ENCODE measurements at regions not wholly inside any gene's neighbourhood (a gene's known extent, or its start where the extent isn't known, plus 50 kb on each side); places are given as distances from the start of the nearest gene placed in this dataset.
"Not testable (repeated sequence)": the region's sequence is repeated elsewhere in the genome, so short reads cannot be mapped to it uniquely, and the experiment has no call there.

DNA sequence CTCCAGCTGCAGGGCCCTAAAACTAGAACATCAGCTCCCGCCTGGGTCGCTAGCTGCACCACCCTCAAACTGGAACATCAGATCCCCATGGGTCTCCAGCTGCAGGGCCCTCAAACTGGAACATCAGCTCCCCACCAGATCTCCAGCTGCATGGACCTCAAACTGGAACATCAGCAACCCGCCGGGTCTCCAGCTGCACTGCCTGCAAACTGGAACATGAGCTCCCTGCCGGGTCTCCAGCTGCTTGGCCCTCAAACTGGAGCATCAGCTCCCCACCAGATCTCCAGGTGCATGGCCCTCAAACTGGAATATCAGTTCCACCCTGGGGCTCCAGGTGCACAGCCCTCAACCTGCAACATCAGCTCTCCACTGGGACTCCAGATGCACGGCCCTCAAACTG, 82.7 kb downstream of the TFRC start:
- peaks cover 0 to 21% (median 0%) of the 10 kb centered on the region in 3 donors for H3K27me3 ChIP-seq
- H3K4me3 ChIP-seq; H3K4me1 ChIP-seq; DNase-seq; H3K27ac ChIP-seq; H3K36me3 ChIP-seq; H3K9me3 ChIP-seq; intact Hi-C loops (cut with DNase I; ENCODE audit: low total_unique reads): not testable (repeated sequence)
- WGBS, 5 donors, result 82 to 91% (median 89%) methylated on average over 3 to 6 of the region's 6 CpGs

DNA sequence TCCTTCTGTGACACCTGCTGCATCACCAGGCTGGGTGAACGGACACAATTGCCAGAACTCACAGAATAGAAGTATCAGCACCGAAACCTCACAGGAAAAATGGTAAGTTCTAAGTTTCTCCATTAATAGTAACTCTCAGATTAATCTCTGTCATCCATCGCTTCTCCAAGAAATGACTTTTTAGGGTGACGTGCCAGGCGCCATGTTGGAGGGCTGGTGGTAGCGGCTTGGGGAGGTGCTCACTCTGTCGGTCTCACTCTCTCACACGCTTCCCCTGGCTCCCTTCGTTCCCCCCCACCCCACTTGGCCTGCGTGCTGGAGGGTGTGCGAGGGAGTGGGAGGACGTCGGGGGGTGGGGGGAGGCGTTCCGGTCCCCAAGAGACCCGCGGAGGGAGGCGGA, 85.6 kb downstream of the TFRC start:
- DNase-seq; H3K27ac ChIP-seq; H3K36me3 ChIP-seq; intact Hi-C loops (cut with DNase I; ENCODE audit: low total_unique reads); H3K4me3 ChIP-seq; H3K9me3 ChIP-seq; H3K4me1 ChIP-seq: not testable (repeated sequence)
- WGBS, 5 donors, result 76 to 91% (median 89%) methylated on average over 7 to 10 of the region's 18 CpGs
- H3K27me3 ChIP-seq, result peaks cover 0 to 21% (median 0%) of the 10 kb centered on the region in 3 donors

DNA sequence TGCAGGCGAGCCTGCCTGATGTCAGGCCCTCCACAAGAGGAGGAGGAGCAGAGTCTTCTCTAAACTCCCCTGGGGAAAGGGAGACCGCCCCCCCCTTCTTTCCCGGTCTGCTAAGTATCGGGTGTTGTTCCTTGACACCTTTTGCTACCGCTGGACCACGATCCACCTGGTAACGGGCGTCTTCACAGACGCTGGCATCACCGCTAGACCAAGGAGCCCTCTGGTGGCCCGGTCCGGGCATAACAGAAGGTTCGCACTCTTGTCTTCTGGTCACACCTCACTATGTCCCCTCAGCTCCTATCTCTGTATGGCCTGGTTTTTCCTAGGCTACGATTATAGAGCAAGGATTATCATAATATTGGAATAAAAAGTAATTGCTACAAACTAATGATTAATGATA, 86.0 kb upstream of the TNK2 start:
- intact Hi-C loops (cut with DNase I; ENCODE audit: low total_unique reads), result not testable (repeated sequence)
- 18 to 26% (median 21%) methylated on average over 13 to 14 of the region's 14 CpGs; no CpG with 5 or more reads in 1 of the 5 donors for WGBS, 5 donors

GRCh38 chr3:195993671-195994070, 85.3 kb upstream of the TNK2 start:
- H3K27ac ChIP-seq; DNase-seq; H3K9me3 ChIP-seq; intact Hi-C loops (cut with DNase I; ENCODE audit: low total_unique reads); H3K36me3 ChIP-seq; H3K27me3 ChIP-seq; H3K4me3 ChIP-seq: not testable (repeated sequence)
- peaks cover 0 to 12% (median 4%) of the 10 kb centered on the region in 4 donors for H3K4me1 ChIP-seq
- WGBS, 5 donors, result 89 to 97% (median 90%) methylated on average over 11 of the region's 11 CpGs

More for the DNA sequence above, 86.0 kb upstream of the TNK2 start:
- H3K27me3 ChIP-seq, H3K4me3 ChIP-seq, H3K4me1 ChIP-seq, H3K36me3 ChIP-seq, H3K9me3 ChIP-seq, H3K27ac ChIP-seq: not testable (repeated sequence)
- DNase-seq, result peak; percentile 41 to 43
- TF ChIP-seq CTCF (IDR thresholded peaks at IDR 0.05), result peak in 1 of 7 experiments; percentile 42

DNA sequence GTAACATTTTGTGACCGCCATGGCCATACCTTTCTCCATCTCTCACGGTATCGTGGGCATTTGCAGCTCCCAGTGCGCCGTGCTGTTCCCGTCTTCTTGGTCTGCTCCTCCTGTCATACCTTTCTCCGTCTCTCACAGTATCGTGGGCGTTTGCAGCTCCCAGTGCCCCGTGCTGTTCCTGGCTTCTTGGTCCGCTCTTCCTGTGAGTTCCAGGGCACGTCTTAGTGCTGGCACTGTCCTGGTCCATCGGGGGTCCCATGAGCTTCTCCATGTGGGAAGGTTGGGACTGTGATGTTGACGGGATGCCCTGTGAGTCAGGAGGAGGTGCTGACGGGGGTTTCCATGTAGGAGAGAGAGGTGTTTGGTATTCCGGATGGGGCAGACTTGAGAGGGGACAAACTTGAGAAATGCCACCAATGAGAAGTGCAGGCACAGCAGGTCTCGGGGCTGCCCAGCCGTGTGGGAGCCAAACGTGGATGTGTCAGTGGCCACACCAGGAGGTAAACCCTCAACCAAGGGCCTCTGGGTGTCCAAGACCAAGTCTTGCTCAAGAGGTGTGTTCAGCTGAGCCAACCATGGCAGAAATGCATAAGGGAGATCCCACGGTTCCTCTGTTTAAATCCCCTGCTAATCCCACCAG, 84.7 kb upstream of the TNK2 start:
- H3K9me3 ChIP-seq; DNase-seq; H3K36me3 ChIP-seq; H3K4me3 ChIP-seq; intact Hi-C loops (cut with DNase I; ENCODE audit: low total_unique reads); H3K27me3 ChIP-seq; H3K27ac ChIP-seq: not testable (repeated sequence)
- 92 to 95% (median 93%) methylated on average over 19 to 20 of the region's 20 CpGs for WGBS, 5 donors
- peaks cover 0 to 16% (median 6%) of the 10 kb centered on the region in 4 donors for H3K4me1 ChIP-seq

- H3K36me3 ChIP-seq; H3K9me3 ChIP-seq; H3K27me3 ChIP-seq; DNase-seq; H3K4me3 ChIP-seq; H3K27ac ChIP-seq; intact Hi-C loops (cut with DNase I; ENCODE audit: low total_unique reads): not testable (repeated sequence)
- peaks cover 0 to 16% (median 6%) of the 10 kb centered on the region in 4 donors for H3K4me1 ChIP-seq
- 89 to 94% (median 91%) methylated on average over 7 to 12 of the region's 12 CpGs for WGBS, 5 donors
These were observed 83.6 kb upstream of the TNK2 start for GRCh38 chr3:195991986-195992385.

DNA sequence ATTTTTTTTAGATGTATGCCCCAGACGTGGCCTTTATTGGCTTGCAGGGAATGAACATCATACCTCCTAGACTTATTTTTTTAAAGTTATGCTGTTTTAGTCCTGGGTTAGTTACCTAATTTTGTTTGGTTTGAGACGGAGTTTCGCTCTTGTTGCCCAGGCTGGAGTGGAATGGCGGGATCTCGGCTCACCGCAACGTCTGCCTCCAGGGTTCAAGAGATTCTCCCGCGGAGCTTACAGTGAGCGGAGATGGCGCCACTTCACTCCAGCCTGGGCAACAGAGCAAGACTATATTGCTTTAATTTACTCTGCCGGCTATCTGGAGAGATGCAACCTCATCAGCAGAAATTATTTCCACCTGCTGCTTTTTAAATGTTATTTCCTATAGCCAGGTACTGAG, 82.9 kb upstream of the TNK2 start:
- H3K4me3 ChIP-seq; H3K27me3 ChIP-seq; H3K27ac ChIP-seq; DNase-seq; H3K36me3 ChIP-seq; intact Hi-C loops (cut with DNase I; ENCODE audit: low total_unique reads); H3K9me3 ChIP-seq: not testable (repeated sequence)
- 86 to 91% (median 87%) methylated on average over 12 of the region's 12 CpGs for WGBS, 5 donors
- H3K4me1 ChIP-seq, result peaks cover 0 to 16% (median 6%) of the 10 kb centered on the region in 4 donors

DNA sequence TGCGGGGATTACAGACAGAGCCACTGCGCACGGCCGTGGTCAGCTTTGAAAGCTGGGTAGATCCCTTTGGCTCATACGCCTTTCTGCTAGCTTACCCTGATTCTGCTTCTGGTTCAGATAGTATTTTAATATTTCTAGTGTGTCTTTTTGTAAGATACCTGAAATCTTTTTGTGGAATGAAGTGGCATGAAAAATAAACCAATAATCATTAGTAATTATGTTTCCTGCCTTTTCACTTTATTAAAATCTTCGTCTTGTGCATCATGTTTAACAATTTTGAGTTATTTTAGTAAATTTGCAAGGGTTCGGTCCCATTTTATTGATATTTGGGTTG, 82.5 kb upstream of the TNK2 start:
- WGBS, 5 donors, result 34 to 51% (median 47%) methylated on average over 7 of the region's 7 CpGs

More for the DNA sequence above, 82.5 kb upstream of the TNK2 start:
- H3K4me1 ChIP-seq, result peaks cover 0 to 16% (median 6%) of the 10 kb centered on the region in 4 donors
- H3K27me3 ChIP-seq; H3K36me3 ChIP-seq; intact Hi-C loops (cut with DNase I; ENCODE audit: low total_unique reads); H3K9me3 ChIP-seq; DNase-seq: not testable (repeated sequence)
- peak overlapping the region in 4 of 5 donors; percentile 74 to 90 (median 90) for H3K27ac ChIP-seq
- H3K4me3 ChIP-seq, result peak overlapping the region; percentile 63 to 74 (median 70)

All from stomach (tissue), 8 donors.